ENCODE measurements at regions not wholly inside any gene's neighbourhood (a gene's known extent, or its start where the extent isn't known, plus 50 kb on each side); places are given as distances from the start of the nearest gene placed in this dataset.

DNA sequence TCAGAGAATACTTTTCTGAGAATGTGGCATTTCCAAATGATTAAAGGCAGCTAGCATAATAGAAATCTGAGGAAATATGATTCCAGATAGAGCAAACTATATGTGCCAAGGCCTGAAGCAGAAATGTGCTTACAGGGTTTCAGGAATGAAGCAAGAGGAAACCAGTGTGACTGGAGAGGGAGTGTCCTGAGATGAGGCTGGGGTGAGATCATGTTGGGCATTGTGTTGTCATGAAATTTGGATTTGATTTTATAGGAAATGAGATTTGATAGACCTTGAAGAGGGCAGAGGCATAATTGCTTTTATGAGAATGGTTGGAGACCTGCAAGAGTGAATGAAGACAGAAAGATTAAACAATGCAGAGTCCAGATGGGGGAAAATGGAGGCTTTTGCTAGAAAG lies 338.1 kb upstream of the SNX7 start:
- no peak overlapping the region for H3K27ac ChIP-seq
- H3K36me3 ChIP-seq = no peaks in the 10 kb centered on the region
- no peak overlapping the region for H3K4me3 ChIP-seq
- H3K27me3 ChIP-seq = no peaks in the 10 kb centered on the region
- no peaks in the 10 kb centered on the region for H3K4me1 ChIP-seq (ENCODE audit: low read depth)
- peak in 1 of 2 donors; percentile 94 for DNase-seq (ENCODE audit: low read depth in 1 of 2, low spot score in 1 of 2)
- no peaks in the 10 kb centered on the region for H3K9me3 ChIP-seq (ENCODE audit: low read depth)
- TF ChIP-seq, protein P1, sequence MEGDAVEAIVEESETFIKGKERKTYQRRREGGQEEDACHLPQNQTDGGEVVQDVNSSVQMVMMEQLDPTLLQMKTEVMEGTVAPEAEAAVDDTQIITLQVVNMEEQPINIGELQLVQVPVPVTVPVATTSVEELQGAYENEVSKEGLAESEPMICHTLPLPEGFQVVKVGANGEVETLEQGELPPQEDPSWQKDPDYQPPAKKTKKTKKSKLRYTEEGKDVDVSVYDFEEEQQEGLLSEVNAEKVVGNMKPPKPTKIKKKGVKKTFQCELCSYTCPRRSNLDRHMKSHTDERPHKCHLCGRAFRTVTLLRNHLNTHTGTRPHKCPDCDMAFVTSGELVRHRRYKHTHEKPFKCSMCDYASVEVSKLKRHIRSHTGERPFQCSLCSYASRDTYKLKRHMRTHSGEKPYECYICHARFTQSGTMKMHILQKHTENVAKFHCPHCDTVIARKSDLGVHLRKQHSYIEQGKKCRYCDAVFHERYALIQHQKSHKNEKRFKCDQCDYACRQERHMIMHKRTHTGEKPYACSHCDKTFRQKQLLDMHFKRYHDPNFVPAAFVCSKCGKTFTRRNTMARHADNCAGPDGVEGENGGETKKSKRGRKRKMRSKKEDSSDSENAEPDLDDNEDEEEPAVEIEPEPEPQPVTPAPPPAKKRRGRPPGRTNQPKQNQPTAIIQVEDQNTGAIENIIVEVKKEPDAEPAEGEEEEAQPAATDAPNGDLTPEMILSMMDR (IDR thresholded peaks at IDR 0.05; ENCODE audit: low read depth, low read length) = no peak

DNA sequence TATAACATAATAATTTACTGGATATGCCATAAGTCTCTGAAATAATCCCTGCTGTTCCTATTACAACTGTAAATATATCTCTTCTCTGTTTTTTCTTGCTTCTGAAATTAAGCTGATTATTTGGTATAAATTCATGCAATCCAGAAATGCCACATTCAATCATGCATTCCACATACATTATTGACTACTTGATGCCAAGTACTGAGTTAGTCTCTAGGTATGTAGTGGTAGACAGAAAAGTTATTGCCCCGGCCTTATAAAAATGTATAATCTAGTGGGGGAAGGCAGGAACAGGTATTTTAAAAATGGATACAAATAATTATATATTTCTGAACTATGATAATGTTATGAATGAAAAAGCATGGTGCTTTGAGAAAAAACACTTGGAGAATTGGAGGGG lies 338.6 kb upstream of the SNX7 start:
- DNase-seq (ENCODE audit: low read depth in 1 of 2, low spot score in 1 of 2) = peak in 1 of 2 donors; percentile 27
- no peaks in the 10 kb centered on the region for H3K9me3 ChIP-seq (ENCODE audit: low read depth)
- H3K4me1 ChIP-seq (ENCODE audit: low read depth) = no peaks in the 10 kb centered on the region
- no peaks in the 10 kb centered on the region for H3K36me3 ChIP-seq
- H3K4me3 ChIP-seq = no peak overlapping the region
- TF ChIP-seq, protein P1 (IDR thresholded peaks at IDR 0.05; ENCODE audit: low read depth, low read length) = no peak
- no peak overlapping the region for H3K27ac ChIP-seq
- H3K27me3 ChIP-seq = no peaks in the 10 kb centered on the region

DNA sequence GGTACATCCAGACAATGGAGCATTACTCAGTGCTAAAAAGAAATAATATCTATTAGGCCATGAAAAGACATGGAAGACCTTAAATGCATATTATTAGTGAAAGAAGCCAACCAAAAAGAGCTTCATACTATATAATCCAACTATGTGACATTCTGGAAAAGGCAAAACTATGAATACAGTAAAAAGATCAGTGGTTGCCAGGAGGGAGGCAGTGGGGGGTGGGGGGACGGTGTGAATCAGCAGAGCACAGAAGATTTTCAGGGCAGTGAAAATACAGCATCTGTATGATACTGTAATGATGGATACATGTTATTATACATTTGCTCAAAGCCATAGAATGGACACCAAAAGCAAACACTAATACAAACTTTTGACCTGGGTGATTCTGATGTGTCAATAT lies 339.4 kb upstream of the SNX7 start:
- H3K27ac ChIP-seq = no peak overlapping the region
- no peaks in the 10 kb centered on the region for H3K27me3 ChIP-seq
- no peaks in the 10 kb centered on the region for H3K36me3 ChIP-seq
- no peak overlapping the region for H3K4me3 ChIP-seq
- H3K9me3 ChIP-seq (ENCODE audit: low read depth) = no peaks in the 10 kb centered on the region
- DNase-seq (ENCODE audit: low read depth in 1 of 2, low spot score in 1 of 2) = peak in 1 of 2 donors; percentile 15
- TF ChIP-seq, protein P1 (IDR thresholded peaks at IDR 0.05; ENCODE audit: low read depth, low read length) = no peak
- H3K4me1 ChIP-seq (ENCODE audit: low read depth) = no peaks in the 10 kb centered on the region

DNA sequence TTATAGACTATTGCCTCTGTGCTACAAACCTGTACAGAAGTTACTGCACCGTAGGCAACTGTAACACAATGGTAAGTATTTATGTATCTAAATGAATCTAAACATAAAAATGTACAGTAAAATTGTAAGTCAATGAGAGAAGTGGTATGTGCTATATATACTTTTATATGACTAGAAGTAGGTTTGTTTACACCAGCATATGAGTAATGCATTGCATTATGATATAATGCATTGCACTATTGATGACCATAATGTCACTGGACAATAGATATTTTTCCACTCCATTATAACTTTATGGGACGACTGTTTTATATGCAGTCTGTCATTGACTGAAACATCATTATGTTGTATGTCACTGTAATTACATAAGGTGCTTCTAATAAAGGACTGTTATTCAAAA lies 340.3 kb upstream of the SNX7 start:
- Histone ChIP-seq H3K27me3 (no peaks in the 10 kb centered on the region), H3K4me3 (no peak overlapping the region), H3K9me3 (ENCODE audit: low read depth) (no peaks in the 10 kb centered on the region), H3K4me1 (ENCODE audit: low read depth) (no peaks in the 10 kb centered on the region), H3K27ac (no peak overlapping the region), H3K36me3 (no peaks in the 10 kb centered on the region)
- TF ChIP-seq, protein P1 (IDR thresholded peaks at IDR 0.05; ENCODE audit: low read depth, low read length) = no peak
- no peak for DNase-seq (ENCODE audit: low read depth in 1 of 2, low spot score in 1 of 2)

DNA sequence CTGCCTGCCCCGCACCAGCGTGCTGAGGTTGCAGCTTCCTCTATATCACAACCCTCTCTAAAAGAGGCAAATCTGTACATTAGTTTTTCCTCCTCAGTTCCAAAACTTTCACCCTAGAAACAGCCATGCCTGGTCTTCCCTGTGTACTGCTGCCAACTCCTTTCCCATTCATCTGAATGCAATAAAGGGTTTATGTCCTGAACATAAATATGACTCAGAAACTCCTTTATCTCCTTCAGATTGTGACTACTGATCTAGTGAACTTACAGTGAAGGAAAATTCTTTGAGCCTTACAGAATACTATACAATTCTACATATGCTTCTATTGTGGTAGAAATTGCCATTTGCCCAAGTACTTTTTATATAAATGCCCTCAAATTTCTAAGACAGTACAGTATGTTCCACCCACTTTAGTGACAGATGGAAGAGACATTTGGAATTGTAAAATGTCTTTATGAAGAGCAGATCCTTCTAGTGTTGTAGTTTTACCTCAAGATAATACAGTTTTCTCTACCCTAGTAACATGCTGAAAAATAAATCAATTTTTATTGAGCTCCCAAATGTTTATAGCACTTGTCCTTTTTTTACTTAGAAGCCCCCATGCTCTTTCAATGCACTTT lies 345.1 kb upstream of the SNX7 start:
- Histone ChIP-seq H3K9me3 (ENCODE audit: low read depth) (no peaks in the 10 kb centered on the region), H3K27me3 (no peaks in the 10 kb centered on the region), H3K36me3 (no peaks in the 10 kb centered on the region), H3K4me1 (ENCODE audit: low read depth) (no peaks in the 10 kb centered on the region), H3K4me3 (no peak overlapping the region), H3K27ac (no peak overlapping the region)
- TF ChIP-seq, protein P1 (IDR thresholded peaks at IDR 0.05; ENCODE audit: low read depth, low read length) = no peak
- peak in 1 of 2 donors; percentile 67 for DNase-seq (ENCODE audit: low read depth in 1 of 2, low spot score in 1 of 2)

Data from cardiac muscle cell (in vitro differentiated cells and primary cell).